Mucosa of gallbladder (tissue), 1 donor: ENCODE measurements at regions not wholly inside any gene's neighbourhood (a gene's known extent, or its start where the extent isn't known, plus 50 kb on each side); places are given as distances from the start of the nearest gene placed in this dataset.

Experiments used
- DNase-seq: peaks from one replicate; pipeline ENCODE4 v3.0.0-alpha.2; 2020; ENCODE audit warnings: low spot score
- donor health status: DM: no; HTN: no; CAD: no.

DNA sequence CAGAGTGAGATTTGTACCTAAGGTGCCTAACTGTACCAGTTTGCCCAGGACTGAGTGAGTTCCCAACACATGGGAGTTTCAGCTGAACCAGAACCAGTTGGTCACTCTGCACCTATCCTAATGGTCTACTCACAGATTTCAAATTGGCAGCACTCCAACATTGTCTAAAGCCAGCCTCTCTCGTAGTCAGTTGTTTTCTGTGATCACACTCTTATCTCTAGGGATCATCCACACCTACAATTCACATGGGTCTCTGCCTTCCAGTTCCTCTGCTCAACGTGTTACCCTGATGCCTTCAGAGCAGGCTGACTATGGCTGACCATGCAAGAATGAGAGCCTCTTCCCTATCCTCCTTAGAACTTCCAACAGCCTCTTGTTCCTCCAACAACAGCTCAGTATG, 624.8 kb downstream of the NTRK3 start:
- DNase-seq: no peak

DNA sequence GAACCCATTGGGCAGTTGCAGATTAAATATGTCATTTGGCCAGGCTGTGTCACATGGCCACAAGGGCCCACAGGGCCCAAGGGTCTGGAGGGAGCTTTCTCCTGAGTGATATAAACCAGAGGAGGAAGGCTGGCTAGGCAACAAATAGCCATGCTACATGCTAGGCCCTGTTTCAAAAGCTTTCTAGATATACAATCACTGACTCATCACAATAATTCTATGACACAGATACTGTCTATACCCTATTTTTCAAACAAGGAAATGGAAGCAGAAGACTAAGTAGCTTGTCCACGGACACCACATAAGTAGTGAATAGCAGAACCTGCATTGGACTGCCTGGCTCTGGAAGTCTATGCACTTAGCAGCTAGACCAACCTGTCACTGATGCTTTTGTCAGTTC, 625.4 kb downstream of the NTRK3 start:
- DNase-seq: no peak

DNA sequence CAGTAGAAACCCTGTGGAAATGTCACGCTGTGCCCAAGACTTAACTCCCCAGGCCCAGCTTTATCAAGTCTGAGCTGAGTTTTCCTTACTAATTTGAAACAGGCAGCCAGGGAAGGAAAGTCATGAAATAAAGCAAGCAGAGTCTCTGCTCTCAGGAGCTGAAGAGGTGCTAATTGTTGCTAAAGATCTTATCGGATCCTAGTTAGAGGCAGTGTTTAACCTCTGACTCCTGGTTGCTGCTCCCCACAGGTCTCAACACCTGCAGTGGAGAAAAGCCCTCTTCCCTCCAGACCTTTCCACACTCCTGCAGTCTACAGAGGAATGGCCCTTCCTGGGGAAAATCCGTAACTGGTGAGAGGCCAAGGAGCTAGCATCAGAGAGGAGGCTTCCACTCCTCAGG, 628.2 kb downstream of the NTRK3 start:
- no peak for DNase-seq

DNA sequence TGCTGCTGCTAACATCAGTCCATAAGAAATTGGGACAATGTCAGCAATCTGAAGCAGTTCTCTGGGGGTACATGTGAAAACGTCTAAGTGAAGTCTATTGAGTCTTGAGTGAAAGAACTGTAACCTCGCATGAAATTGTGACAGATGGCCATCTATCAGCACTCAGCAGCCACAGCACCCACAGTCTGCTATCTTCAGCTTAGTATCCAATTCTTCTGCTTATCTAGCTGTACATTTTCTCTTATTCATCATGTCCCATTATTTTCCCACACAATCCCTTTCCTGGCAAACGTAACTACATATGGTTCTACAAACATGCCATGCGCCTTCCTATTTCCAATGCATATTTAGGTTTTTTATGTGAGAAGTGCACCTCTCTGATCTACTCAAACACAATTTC, 629.7 kb downstream of the NTRK3 start:
- DNase-seq: no peak

GRCh38 chr15:87623832-87624231, 632.7 kb downstream of the NTRK3 start:
- no peak for DNase-seq

DNA sequence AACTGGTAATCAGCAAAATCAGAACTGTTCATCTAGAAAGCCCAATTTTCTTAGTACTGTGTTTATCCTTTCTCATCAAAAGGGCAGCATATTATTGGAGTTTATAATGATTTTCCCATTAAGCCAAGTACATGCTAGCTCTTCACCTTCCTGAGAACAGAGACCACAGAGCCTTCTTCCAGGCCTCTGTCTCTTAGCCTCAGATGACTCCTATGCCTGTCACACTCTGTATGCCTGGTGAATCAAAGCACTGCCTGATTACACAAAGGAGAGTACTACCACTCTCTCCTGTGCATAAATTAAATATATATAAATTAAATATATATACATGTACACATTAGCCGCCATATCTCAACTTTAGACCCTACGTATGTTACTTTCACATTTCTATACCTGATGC, 636.1 kb downstream of the NTRK3 start:
- DNase-seq: no peak

DNA sequence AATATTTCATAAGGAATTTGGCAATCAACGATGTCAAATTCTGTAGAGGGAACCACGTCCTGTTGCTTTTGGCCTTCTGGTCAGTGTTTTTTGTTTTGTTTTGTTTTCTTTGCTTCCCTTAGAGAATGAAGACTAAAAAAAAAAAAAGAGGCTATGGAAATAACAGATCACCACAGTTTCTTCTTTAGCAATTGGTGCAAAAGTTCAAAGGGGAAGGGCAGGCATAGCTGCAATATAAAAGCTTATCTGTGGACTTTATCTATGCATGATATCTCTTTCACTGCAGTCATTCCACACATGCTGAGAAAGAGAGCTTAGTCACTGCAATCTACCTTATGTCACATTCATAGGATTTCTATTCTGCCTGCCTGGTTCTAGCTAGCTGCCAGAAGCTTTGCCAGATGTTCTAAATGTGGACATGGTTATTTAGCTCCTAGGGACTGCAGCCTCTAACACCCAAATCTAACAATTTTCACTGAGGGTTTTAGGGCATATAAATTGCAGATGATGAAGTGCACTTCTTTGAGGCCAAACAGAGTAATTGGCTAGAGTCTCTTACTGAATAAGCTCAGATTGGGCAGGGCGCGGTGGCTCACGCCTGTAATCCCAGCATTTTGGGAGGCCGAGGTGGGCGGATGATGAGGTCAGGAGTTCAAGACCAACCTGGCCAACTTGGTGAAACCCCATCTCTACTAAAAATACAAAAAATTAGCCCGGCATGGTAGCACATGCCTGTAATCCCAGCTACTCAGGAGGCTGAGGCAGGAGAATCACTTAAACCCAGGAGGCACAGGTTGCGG, 637.2 kb downstream of the NTRK3 start:
- no peak for DNase-seq

- DNase-seq: no peak
These were observed 638.3 kb downstream of the NTRK3 start for GRCh38 chr15:87618203-87618725.

DNA sequence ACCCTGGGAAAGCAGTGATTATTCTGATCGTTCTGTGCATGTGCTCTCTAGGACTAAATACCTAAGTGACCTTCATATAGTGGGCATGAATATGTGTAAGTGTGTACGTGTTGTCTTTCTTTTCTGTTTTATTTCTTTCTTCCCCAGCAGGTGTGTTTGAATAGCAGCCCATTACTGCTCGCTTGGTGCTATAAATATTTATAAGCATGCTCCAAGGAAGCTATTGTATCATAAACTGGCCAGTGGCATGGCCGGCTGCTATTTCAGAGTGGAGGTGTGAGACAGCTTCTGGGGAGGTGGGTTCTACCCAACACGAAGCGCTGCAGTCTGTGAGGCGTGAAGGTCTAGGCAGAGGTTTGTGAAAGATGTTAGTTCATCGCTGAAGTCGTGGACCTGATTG, 641.8 kb downstream of the NTRK3 start:
- DNase-seq: no peak

GRCh38 chr15:87610366-87610765, 646.2 kb downstream of the NTRK3 start:
- DNase-seq: no peak

GRCh38 chr15:87609894-87610293, 646.6 kb downstream of the NTRK3 start:
- no peak for DNase-seq

DNA sequence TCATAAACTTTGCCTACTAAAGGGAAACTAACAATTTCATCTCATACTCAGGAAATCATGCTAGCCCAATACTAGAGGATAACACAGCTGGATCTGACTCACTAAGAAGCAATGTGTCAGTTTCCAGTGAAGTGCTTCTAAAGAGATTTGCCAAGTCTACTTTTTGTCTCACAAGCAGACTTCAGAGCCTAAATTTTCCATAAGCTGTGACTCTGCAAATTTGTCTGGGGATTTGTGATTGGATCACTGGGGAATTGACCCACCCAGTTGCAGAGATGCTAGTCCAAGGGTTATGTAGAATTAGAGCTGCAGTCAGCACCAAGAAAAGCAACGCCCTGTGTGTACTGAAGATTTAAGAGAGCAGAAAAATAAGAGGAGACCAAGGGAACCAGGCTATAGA, 647.1 kb downstream of the NTRK3 start:
- no peak for DNase-seq

DNA sequence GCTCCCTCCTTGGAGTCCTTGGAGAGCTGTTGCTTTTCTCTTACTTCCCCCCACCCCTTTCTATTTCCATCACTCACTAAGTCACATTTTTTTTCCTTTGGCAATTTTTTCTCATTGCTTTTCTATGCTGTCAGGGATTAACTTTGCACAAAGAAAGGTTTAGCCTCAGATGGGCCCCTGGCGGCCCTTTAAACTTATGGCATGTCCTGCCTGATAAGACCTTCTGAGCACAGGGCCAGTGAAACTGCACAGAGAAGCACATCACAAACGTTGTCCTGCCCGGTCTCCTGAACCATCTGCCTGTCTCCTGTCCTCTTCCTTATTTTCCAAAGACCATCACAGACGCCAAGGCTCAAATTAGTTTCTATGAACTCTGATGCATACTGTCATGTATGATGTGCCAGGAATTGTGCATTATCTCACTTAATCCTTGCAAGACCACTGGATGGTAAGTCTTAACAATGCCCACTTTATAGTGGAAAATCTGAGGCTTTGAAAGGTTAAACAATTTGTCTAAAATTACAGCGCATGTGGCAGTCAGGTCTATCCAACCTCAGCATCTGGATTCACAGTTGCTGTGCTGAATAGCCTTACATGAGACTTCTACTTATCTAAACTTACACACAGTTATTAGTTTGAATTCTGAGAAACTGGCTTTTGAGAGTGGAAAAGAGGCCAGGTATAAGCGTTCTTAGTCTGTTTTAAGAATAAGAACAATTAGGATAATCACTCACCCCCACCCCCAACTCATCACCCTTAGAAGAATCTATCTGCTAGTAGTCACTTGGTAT, 648.1 kb downstream of the NTRK3 start:
- no peak for DNase-seq

DNA sequence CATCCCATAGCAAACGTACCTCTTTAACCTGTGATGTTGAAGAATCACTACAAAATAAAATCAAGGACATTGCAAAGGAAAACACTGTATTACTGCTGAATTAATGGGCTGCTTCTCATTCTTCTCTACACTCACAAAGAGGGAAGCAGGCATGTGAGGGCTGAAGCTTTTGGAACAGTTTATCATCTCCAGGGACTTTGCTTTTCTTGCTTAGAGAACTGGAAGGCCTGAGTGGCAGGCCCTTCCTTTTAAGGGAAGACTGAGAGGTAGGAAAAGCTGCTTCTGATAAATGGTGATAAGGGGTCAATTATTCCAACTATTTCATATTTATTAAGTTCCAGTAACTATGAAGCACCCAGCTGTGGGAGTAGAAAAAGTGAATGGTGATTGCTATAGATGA, 649.6 kb downstream of the NTRK3 start:
- no peak for DNase-seq

- no peak for DNase-seq
These were observed 651.6 kb downstream of the NTRK3 start for GRCh38 chr15:87604857-87605446.

DNA sequence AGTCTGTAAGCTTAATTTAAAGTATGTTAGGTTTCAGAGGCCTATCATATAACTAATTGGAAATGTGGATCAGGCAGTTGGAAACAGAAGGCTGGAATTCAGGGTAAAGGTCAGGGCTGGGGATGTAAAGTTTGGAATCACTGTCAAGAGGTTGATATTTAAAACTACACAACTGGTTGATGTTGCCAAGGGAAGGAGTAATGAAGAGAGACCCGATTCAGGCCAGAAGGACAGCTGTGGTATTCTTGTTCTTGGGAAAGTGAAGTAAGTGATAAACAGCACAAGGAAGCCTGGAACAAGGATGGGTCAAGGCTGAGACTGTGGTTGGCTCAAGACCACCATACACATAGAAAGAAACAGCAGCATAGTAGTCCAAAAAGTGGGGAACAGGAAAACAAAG, 654.2 kb downstream of the NTRK3 start:
- DNase-seq: no peak

- no peak for DNase-seq
These were observed 656.9 kb downstream of the NTRK3 start for GRCh38 chr15:87599616-87600015.

DNA sequence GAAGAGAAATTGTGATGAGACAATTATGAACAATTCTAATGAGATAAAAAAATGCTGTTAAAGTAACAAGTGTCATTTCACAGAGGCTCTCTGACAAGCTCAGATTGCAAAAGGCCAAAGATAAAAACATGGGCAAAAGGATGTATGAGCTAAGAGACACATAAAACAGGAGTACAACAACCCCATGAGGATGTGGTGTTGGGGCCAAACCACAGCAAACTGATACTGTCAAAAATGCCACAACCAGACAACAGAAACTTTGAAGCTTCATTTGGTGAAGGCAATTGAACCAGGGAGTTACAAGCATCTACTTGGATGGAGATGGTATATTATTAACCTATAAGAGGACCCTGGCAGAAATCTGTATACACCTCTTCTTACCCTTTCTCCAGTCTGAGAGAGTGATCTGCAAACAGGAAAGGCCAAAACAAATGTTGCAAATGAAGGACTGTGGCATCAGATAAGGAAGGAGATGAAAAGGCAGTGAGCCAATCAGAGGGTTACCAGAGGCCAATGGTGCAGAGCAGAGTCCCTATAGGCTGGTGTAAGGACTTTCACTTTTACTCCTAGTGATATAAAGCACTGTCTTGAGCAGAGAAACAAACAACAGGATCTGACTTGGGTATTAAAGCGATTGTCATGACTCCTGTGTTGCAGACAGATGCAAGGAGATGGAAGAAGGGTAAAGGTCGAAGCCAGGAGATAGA, 659.0 kb downstream of the NTRK3 start:
- DNase-seq: no peak

DNA sequence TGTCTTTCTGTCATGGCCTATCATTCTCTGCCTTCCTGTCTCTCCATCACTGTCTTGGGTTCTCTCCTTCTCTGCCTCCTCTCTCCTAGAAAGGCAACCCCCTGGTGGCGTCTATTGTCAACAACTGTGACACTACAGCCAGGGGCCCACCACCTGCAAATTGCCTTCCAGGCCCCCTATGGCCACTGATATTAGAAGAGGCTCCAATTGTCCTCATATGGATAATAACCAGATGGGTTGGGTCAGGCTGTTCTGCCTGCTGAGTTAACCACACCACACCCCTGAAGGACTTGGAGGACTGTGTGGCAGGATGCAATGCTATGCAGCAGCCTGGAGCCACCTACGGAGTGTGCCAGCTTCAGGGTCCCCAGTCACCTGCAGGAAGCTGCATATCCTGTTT, 665.0 kb downstream of the NTRK3 start:
- no peak for DNase-seq

GRCh38 chr15:87591042-87591441, 665.5 kb downstream of the NTRK3 start:
- DNase-seq: no peak

DNA sequence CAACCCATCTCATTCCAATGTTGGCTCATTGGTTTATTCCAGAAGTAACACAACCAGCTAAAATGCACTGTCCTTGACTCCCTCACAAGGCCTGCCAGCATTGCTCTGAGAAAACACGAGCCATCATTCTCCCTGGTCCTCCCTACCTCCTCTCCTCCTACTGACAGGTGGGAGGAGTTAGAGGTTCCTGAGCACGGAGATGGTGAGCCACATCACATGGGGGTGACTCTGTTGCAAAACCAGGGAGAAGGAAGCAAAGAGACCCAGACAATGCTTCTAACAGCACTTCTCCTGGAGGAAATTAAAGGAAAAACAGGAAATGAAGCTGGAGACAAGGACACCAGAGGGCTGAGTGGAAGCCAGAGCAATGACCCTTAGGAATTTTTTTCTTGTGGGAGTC, 667.4 kb downstream of the NTRK3 start:
- no peak for DNase-seq

DNA sequence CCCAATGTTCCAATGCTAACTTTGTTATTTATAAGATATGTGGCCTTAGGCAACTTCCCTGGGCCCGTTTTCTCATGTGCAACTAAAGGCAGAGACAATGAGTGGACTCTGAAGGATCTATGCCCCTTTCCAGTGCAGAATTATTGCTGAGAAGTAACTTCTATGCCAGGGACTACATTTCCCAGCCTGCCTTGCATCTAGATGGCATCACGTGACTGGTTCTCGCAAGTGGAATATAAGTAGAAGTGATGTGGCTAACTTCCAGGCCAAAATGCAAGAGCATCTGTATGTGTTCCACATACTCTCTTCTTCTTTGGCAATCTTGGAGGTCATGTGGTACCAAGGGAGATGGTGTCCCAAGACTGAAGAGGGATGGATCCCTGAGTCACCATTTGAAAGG, 674.4 kb downstream of the NTRK3 start:
- no peak for DNase-seq
